Gastrocnemius medialis (tissue), 4 donors: ENCODE measurements at regions not wholly inside any gene's neighbourhood (a gene's known extent, or its start where the extent isn't known, plus 50 kb on each side); places are given as distances from the start of the nearest gene placed in this dataset.

Source experiments
- CTCF ChIP-seq, 5 experiments: fragments of 450-650 bp in 3 of 5; fragments of 200-600 bp in 2 of 5; sonication (generic) in 2 of 5; IDR thresholded peaks in 4 of 5; conservative IDR thresholded peaks in 1 of 5; 1 replicate in 4 of 5; 2 replicates in 1 of 5; pipeline ENCODE4 v1.5.1; 2016 to 2019; ENCODE audit warnings: antibody characterized with exemption in 5 of 5, mild to moderate bottlenecking in 3 of 5, moderate library complexity in 3 of 5
- POLR2A ChIP-seq, 2 donors: fragments of 450-650 bp; IDR thresholded peaks; one replicate each; pipeline ENCODE4 v1.6.1; 2017; ENCODE audit warnings: antibody characterized with exemption in 2 of 2, mild to moderate bottlenecking in 2 of 2, moderate library complexity in 2 of 2

- TF ChIP-seq CTCF (IDR thresholded peaks at IDR 0.05 in 4 of 5, conservative IDR thresholded peaks at IDR 0.05 in 1 of 5) (no peak), POLR2A (IDR thresholded peaks at IDR 0.05) (no peak)
Observed at GRCh38 chr12:59097876-59098275, 177.6 kb upstream of the LRIG3 start.
